Loucy (cell line): ENCODE measurements at regions not wholly inside any gene's neighbourhood (a gene's known extent, or its start where the extent isn't known, plus 50 kb on each side); places are given as distances from the start of the nearest gene placed in this dataset.
"Not testable (repeated sequence)": the region's sequence is repeated elsewhere in the genome, so short reads cannot be mapped to it uniquely, and the experiment has no call there.

Experiments used
- H2AFZ ChIP-seq: fragments of 200-600 bp; sonication (generic); 2 replicates; pipeline ENCODE4 v1.6.0; 2016; ENCODE audit warnings: antibody characterized with exemption, mild to moderate bottlenecking, low read length, moderate library complexity
- H3F3A ChIP-seq: fragments of 200-600 bp; 2 replicates; pipeline ENCODE4 v1.6.0; 2016; ENCODE audit warnings: antibody characterized with exemption, low read depth, mild to moderate bottlenecking
- H3K27me3 ChIP-seq: fragments of 200-600 bp; sonication (generic); 2 replicates; pipeline ENCODE4 v1.6.1; 2014; ENCODE audit warnings: low read length, mild to moderate bottlenecking; ENCODE audit not compliant: insufficient read depth, poor library complexity, severe bottlenecking
- H3K36me3 ChIP-seq: fragments of 200-600 bp; sonication (generic); 2 replicates; pipeline ENCODE4 v1.6.1; 2016; ENCODE audit warnings: low read length; ENCODE audit not compliant: insufficient read depth
- H3K4me1 ChIP-seq: fragments of 200-600 bp; sonication (generic); 2 replicates; pipeline ENCODE4 v1.5.1; 2014; ENCODE audit warnings: low read length, mild to moderate bottlenecking; ENCODE audit not compliant: insufficient read depth, poor library complexity, severe bottlenecking
- H3K4me2 ChIP-seq: fragments of 200-600 bp; sonication (generic); 2 replicates; pipeline ENCODE4 v1.6.0; 2014; ENCODE audit warnings: antibody characterized with exemption, low read length, low read depth, mild to moderate bottlenecking; ENCODE audit not compliant: poor library complexity, severe bottlenecking
- H3K4me3 ChIP-seq: fragments of 200-600 bp; sonication (generic); 2 replicates; pipeline ENCODE4 v1.5.1; 2014; ENCODE audit warnings: low read length, mild to moderate bottlenecking, mixed read lengths; ENCODE audit not compliant: poor library complexity, severe bottlenecking
- H3K79me2 ChIP-seq: fragments of 200-600 bp; sonication (generic); 2 replicates; pipeline ENCODE4 v1.6.1; 2014; ENCODE audit warnings: low read length; ENCODE audit not compliant: insufficient read depth
- H3K9ac ChIP-seq: fragments of 200-600 bp; sonication (generic); 2 replicates; pipeline ENCODE4 v1.6.0; 2014; ENCODE audit warnings: mild to moderate bottlenecking, low read depth, low read length, moderate library complexity; ENCODE audit not compliant: poor library complexity, severe bottlenecking
- H3K9me2 ChIP-seq: fragments of 200-600 bp; sonication (generic); replicated peaks from 2 replicates; pipeline ENCODE4 v1.6.1; 2016; ENCODE audit warnings: low read depth, low read length, mixed read lengths
- H3K9me3 ChIP-seq: fragments of 200-600 bp; sonication (generic); 2 replicates; pipeline ENCODE4 v1.6.1; 2014; ENCODE audit warnings: mild to moderate bottlenecking, antibody characterized with exemption, low read length, low read depth; ENCODE audit not compliant: insufficient read depth
- H4K20me1 ChIP-seq: fragments of 200-600 bp; sonication (generic); 2 replicates; pipeline ENCODE4 v1.6.0; 2014; ENCODE audit warnings: antibody characterized with exemption, low read length, mild to moderate bottlenecking; ENCODE audit not compliant: insufficient read depth, poor library complexity, severe bottlenecking
- EZH2phosphoT487 ChIP-seq: fragments of 200-600 bp; IDR thresholded peaks from 2 replicates; pipeline ENCODE4 v1.6.1; 2018; ENCODE audit warnings: antibody characterized with exemption, mild to moderate bottlenecking, moderate library complexity, borderline replicate concordance
- TF ChIP-seq, protein P1 (sequence below): fragments of 200-600 bp; sonication (generic); conservative IDR thresholded peaks from 2 replicates; pipeline ENCODE4 v1.5.1; 2014; ENCODE audit warnings: mild to moderate bottlenecking, antibody characterized with exemption, low read length

DNA sequence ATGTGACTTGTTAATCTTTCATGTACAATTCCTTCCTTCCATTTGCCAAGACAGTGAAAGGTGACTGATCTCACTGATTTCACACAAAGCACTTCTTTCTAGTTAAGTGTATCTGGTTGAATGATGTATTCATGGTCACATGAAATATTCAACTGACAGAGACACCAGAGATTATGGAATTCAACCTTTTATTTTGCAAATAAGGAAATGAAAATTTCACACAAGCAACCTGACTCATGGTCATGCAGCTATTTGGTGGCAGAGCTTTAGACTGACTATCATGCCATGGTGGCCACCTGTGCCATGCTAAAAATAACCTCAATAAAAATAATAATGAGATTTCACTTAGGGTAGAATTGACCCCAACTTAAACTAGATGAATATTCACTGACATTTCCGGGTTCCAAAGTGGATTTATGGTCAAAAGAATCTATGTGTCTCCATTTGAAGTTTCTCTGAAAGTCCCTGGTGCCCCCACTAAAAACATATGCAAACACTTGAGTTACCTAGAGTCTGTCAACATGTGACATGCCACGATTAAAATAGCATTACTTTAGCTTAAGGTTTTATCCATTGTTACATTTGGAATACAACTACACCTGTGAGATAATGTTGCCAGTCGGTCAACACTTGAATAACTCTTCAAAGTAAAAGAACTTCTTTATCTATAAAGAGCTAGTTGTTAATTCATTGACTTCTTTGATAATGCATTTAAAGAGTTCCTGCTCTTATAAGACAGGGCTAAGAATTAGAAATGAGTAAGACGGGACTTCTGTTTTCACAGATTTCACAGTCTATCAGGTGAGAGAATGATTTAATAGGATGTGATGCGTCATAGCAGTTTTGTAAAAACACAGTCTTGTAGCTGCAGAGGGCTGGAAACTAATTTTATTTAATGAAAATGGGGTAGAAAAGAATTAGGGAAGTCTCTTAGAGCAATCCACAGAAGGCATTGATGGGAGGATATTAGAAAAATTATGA is 94.6 kb upstream of the OR9G4 start:
- Histone ChIP-seq H3K27me3 (no peaks in the 10 kb centered on the region), H3F3A (no peaks in the 10 kb centered on the region), H4K20me1 (no peaks in the 10 kb centered on the region), H3K36me3 (no peaks in the 10 kb centered on the region), H3K79me2 (no peaks in the 10 kb centered on the region), H3K4me3 (no peak overlapping the region), H3K4me2 (no peak overlapping the region), H2AFZ (no peak overlapping the region), H3K9ac (no peak overlapping the region), H3K4me1 (peaks cover 5% of the 10 kb centered on the region), H3K9me3 (no peaks in the 10 kb centered on the region), H3K9me2 (no peaks in the 10 kb centered on the region)
- TF ChIP-seq, protein P1, sequence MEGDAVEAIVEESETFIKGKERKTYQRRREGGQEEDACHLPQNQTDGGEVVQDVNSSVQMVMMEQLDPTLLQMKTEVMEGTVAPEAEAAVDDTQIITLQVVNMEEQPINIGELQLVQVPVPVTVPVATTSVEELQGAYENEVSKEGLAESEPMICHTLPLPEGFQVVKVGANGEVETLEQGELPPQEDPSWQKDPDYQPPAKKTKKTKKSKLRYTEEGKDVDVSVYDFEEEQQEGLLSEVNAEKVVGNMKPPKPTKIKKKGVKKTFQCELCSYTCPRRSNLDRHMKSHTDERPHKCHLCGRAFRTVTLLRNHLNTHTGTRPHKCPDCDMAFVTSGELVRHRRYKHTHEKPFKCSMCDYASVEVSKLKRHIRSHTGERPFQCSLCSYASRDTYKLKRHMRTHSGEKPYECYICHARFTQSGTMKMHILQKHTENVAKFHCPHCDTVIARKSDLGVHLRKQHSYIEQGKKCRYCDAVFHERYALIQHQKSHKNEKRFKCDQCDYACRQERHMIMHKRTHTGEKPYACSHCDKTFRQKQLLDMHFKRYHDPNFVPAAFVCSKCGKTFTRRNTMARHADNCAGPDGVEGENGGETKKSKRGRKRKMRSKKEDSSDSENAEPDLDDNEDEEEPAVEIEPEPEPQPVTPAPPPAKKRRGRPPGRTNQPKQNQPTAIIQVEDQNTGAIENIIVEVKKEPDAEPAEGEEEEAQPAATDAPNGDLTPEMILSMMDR = no peak
- no peak for TF ChIP-seq EZH2phosphoT487

DNA sequence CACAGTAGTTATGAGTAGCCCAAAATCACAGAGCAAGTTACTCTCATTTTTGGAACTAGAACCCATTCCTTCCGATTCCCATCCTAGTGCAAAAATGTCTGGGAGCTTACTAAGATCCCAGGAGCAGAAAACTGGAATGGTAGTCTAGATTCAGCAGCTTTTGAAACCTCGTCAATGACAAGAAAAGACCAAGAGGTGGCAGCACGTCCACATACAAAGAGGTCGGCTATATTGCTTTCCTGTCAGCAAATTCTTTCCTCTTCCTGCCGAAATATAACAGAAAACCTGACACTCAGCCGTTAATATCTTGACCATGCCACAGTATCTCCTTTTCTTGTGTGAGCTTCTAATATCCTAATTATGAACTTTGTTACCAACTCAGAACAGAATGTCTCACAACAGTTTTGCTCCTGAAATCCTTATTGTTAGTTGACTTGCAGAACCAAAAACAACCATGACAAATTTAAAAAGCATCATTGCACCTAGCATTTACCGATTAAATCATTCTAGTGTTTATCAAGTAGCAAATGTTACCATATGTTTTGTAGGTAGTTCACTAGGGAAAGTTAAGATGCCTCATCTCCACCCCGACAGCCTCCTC is 92.8 kb upstream of the OR9G4 start:
- Histone ChIP-seq H2AFZ (peak overlapping the region; percentile 91), H3K9me2 (no peaks in the 10 kb centered on the region), H3K4me3 (peak overlapping the region; percentile 51), H3K79me2 (no peaks in the 10 kb centered on the region), H3K4me2 (peak overlapping the region; percentile 73), H3K9me3 (no peaks in the 10 kb centered on the region), H3K27me3 (no peaks in the 10 kb centered on the region), H3K4me1 (peaks cover 5% of the 10 kb centered on the region), H3K9ac (no peak overlapping the region), H4K20me1 (no peaks in the 10 kb centered on the region), H3K36me3 (no peaks in the 10 kb centered on the region), H3F3A (no peaks in the 10 kb centered on the region)
- no peak for TF ChIP-seq EZH2phosphoT487
- TF ChIP-seq, protein P1 = peak; percentile 89

DNA sequence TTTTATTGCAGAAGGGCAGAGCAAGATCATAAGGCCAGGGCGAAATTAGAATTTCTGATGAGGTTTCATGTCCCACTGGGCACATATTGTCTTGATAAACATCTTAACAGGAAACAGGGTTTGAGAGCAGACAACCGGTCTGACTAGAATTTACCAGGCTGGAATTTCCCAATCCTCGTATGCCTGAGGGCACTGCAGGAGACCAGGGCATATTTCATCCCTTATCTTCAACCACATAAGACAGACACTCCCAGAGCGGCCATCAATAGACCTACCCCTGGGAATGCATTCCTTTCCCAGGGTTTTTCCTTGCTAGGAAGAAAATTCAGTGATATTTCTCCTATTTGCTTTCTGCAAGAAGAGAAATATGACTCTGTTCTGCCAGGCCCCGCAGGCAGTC is 78.9 kb upstream of the OR9G4 start:
- H3K36me3 ChIP-seq, H2AFZ ChIP-seq, H3K79me2 ChIP-seq, H3K9ac ChIP-seq, H3K9me2 ChIP-seq, H3K4me1 ChIP-seq, H3K4me3 ChIP-seq, H3F3A ChIP-seq, H3K4me2 ChIP-seq, H4K20me1 ChIP-seq, H3K9me3 ChIP-seq, H3K27me3 ChIP-seq: not testable (repeated sequence)
